Breast epithelium (tissue), 4 donors: ENCODE measurements at regions not wholly inside any gene's neighbourhood (a gene's known extent, or its start where the extent isn't known, plus 50 kb on each side); places are given as distances from the start of the nearest gene placed in this dataset.

Source experiments
- DNase-seq, 2 donors: peaks; one replicate each; pipeline ENCODE4 v3.0.0-alpha.2; 2019; ENCODE audit warnings: low spot score in 2 of 2
- H3K27ac ChIP-seq, 2 donors: fragments of 200-600 bp; sonication (generic) in 1 of 2; one replicate each; pipeline ENCODE4 v1.5.1; 2016 to 2019; ENCODE audit warnings: mild to moderate bottlenecking in 1 of 2
- H3K27me3 ChIP-seq, 2 donors: fragments of 200-600 bp; sonication (generic) in 1 of 2; one replicate each; pipeline versions ENCODE4 v1.5.1 to v1.6.0; 2017 to 2019; ENCODE audit warnings: control low read depth in 1 of 2, mild to moderate bottlenecking in 1 of 2
- H3K36me3 ChIP-seq: fragments of 200-600 bp; one replicate; pipeline ENCODE4 v1.5.1; 2019
- H3K4me1 ChIP-seq, 2 donors: fragments of 200-600 bp; sonication (generic); one replicate each; pipeline ENCODE4 v1.5.1; 2016 to 2019; ENCODE audit warnings: control low read depth in 1 of 2
- H3K4me3 ChIP-seq, 3 donors: fragments of 200-600 bp; sonication (generic); 1 replicate in 2 of 3; 2 replicates in 1 of 3; pipeline ENCODE4 v1.5.1; 2016 to 2019; ENCODE audit warnings: mild to moderate bottlenecking in 3 of 3, moderate library complexity in 2 of 3
- H3K9me3 ChIP-seq, 2 donors: fragments of 200-600 bp; sonication (generic) in 1 of 2; one replicate each; pipeline ENCODE4 v1.5.1; 2016 to 2019; ENCODE audit warnings: control low read depth in 1 of 2
- CTCF ChIP-seq, 3 donors: fragments of 450-650 bp; IDR thresholded peaks; one replicate each; pipeline ENCODE4 v1.5.1; 2016 to 2017; ENCODE audit warnings: antibody characterized with exemption in 3 of 3, mild to moderate bottlenecking in 3 of 3, moderate library complexity in 3 of 3
- POLR2A ChIP-seq: fragments of 450-650 bp; IDR thresholded peaks from one replicate; pipeline ENCODE4 v1.6.1; 2016; ENCODE audit warnings: antibody characterized with exemption, mild to moderate bottlenecking, moderate library complexity
- POLR2AphosphoS5 ChIP-seq, 3 donors: sonication (generic); formaldehyde crosslinking; IDR thresholded peaks; one replicate each; pipeline ENCODE4 v1.6.1; 2017; ENCODE audit warnings: antibody characterized with exemption in 3 of 3
- intact Hi-C: fragments of 100-400 bp; cut with DNase I; formaldehyde crosslinking; loops from one replicate; pipeline ENCODE4 v1.15.1; 2023; ENCODE audit warnings: low total_unique reads

GRCh38 chr20:9909167-9909566, 70.3 kb upstream of the PAK5 start:
- no peak overlapping the region for H3K27ac ChIP-seq
- DNase-seq = no peak
- H3K27me3 ChIP-seq = peaks cover 0 to 9% of the 10 kb centered on the region in 2 donors
- TF ChIP-seq POLR2A (no peak), POLR2AphosphoS5 (IDR thresholded peaks at IDR 0.05) (no peak), CTCF (IDR thresholded peaks at IDR 0.05) (no peak)
- H3K36me3 ChIP-seq = no peaks in the 10 kb centered on the region
- intact Hi-C loops = no loop called here
- H3K9me3 ChIP-seq = no peaks in the 10 kb centered on the region
- no peaks in the 10 kb centered on the region for H3K4me1 ChIP-seq
- no peak overlapping the region for H3K4me3 ChIP-seq

- no peaks in the 10 kb centered on the region for H3K36me3 ChIP-seq
- TF ChIP-seq CTCF (IDR thresholded peaks at IDR 0.05) (no peak), POLR2AphosphoS5 (IDR thresholded peaks at IDR 0.05) (no peak), POLR2A (no peak)
- H3K9me3 ChIP-seq = no peaks in the 10 kb centered on the region
- H3K27me3 ChIP-seq = no peaks in the 10 kb centered on the region
- intact Hi-C loops = no loop called here
- H3K27ac ChIP-seq = no peak overlapping the region
- no peaks in the 10 kb centered on the region for H3K4me1 ChIP-seq
- H3K4me3 ChIP-seq = no peak overlapping the region
- no peak for DNase-seq
Observed at GRCh38 chr20:9903048-9903655, 64.3 kb upstream of the PAK5 start.

- H3K27me3 ChIP-seq = no peaks in the 10 kb centered on the region
- DNase-seq = no peak
Observed at GRCh38 chr20:9889270-9889981, 50.5 kb upstream of the PAK5 start.

More at GRCh38 chr20:9889270-9889981, 50.5 kb upstream of the PAK5 start:
- no peak overlapping the region for H3K27ac ChIP-seq
- no peaks in the 10 kb centered on the region for H3K9me3 ChIP-seq
- no peaks in the 10 kb centered on the region for H3K36me3 ChIP-seq
- no peak overlapping the region for H3K4me3 ChIP-seq
- H3K4me1 ChIP-seq = no peaks in the 10 kb centered on the region
- TF ChIP-seq POLR2AphosphoS5 (IDR thresholded peaks at IDR 0.05) (no peak), CTCF (IDR thresholded peaks at IDR 0.05) (no peak), POLR2A (no peak)
- intact Hi-C loops = no loop called here
